ENCODE measurements at regions not wholly inside any gene's neighbourhood (a gene's known extent, or its start where the extent isn't known, plus 50 kb on each side); places are given as distances from the start of the nearest gene placed in this dataset.

DNA sequence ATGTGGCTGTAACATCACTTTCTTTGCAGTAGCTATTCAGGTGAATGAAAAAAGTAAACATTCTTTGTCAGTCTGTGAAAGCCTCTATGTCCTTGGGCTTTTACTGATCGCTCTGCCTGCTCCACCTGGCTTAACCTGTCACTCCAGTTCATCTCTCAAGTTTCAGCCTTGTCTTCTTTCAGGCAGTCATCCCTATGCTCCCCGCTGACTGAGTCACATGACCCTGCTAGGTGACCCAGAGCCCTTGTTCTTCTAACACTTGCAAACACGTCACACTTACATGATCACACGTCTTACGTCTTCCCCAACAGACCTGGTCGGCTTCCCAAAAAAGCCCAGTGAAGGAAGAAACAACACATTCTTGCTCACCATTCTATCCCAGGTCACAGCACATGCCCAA, 499.3 kb upstream of the TENM4 start:
- no peaks in the 10 kb centered on the region for H3K36me3 ChIP-seq (ENCODE audit: control insufficient read depth in 1 of 2, insufficient read depth in 2 of 2, low read length in 2 of 2)
- no peak overlapping the region for H3K23ac ChIP-seq (ENCODE audit: low read length)
- no peaks in the 10 kb centered on the region for H3K9me3 ChIP-seq (ENCODE audit: insufficient read depth, low read depth, low read length)
- no CpG with 5 or more reads among the region's 6 CpGs for WGBS (ENCODE audit: extremely low coverage, insufficient coverage, insufficient read length)
- no peak overlapping the region for H2BK5ac ChIP-seq (ENCODE audit: low read depth, low read length, poor library complexity)
- peak in 1 of 2 donors; percentile 72 for DNase-seq
- no peak overlapping the region for H2AK5ac ChIP-seq (ENCODE audit: low read length)
- no peak overlapping the region for H4K12ac ChIP-seq (ENCODE audit: low read depth, low read length)
- no peak overlapping the region for H3K4me3 ChIP-seq (ENCODE audit: low read depth, low read length)
- H3K14ac ChIP-seq (ENCODE audit: low read length), result no peak overlapping the region
- no peak overlapping the region for H3K4ac ChIP-seq (ENCODE audit: low read depth, low read length)
- no peak overlapping the region for H2BK12ac ChIP-seq (ENCODE audit: low read length)
- no peak overlapping the region for H2AFZ ChIP-seq (ENCODE audit: insufficient read depth, low read length, poor library complexity)
- no peak overlapping the region for H3K4me2 ChIP-seq (ENCODE audit: low read length)
- H3K79me1 ChIP-seq (ENCODE audit: low read length), result no peaks in the 10 kb centered on the region
- H3K9ac ChIP-seq (ENCODE audit: low read length), result no peak overlapping the region
- no peak overlapping the region for H4K8ac ChIP-seq (ENCODE audit: low read depth, low read length)
- no peak overlapping the region for H4K91ac ChIP-seq (ENCODE audit: low read depth, low read length)
- H3K18ac ChIP-seq (ENCODE audit: low read length), result no peak overlapping the region
- H3K79me2 ChIP-seq (ENCODE audit: control insufficient read depth, insufficient read depth, low read length, poor library complexity), result no peaks in the 10 kb centered on the region
- no peak overlapping the region for H2BK120ac ChIP-seq (ENCODE audit: insufficient read depth, low read length, poor library complexity)
- H3K4me1 ChIP-seq (ENCODE audit: control insufficient read depth in 1 of 2, insufficient read depth in 2 of 2, low read length in 2 of 2), result peaks cover 0 to 2% of the 10 kb centered on the region in 2 experiments
- H3K27me3 ChIP-seq (ENCODE audit: insufficient read depth, low read length), result no peaks in the 10 kb centered on the region
- H3K27ac ChIP-seq (ENCODE audit: low read depth, low read length), result no peak overlapping the region

DNA sequence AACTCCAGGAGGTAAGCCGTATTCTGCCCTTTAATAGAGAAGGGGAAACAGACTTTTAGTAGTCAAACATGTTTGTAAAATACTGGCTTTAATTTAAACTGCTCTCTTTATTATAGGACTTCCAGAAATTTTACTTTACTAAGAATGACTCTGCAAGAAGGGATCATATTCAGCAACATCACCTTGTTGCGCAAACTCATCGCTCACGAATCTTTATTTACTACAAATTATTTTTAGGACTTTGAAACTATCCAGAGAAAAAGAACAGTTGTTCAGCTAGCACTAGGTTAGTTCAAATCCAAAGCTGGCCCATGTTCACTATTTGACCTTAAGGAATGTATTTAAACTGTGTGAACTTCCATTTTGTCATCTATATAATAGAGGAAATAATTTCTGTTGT, 498.3 kb upstream of the TENM4 start:
- no peaks in the 10 kb centered on the region for H3K36me3 ChIP-seq (ENCODE audit: control insufficient read depth in 1 of 2, insufficient read depth in 2 of 2, low read length in 2 of 2)
- no CpG with 5 or more reads among the region's 4 CpGs for WGBS (ENCODE audit: extremely low coverage, insufficient coverage, insufficient read length)
- H2BK5ac ChIP-seq (ENCODE audit: low read depth, low read length, poor library complexity), result no peak overlapping the region
- no peak overlapping the region for H2BK12ac ChIP-seq (ENCODE audit: low read length)
- no peaks in the 10 kb centered on the region for H3K79me2 ChIP-seq (ENCODE audit: control insufficient read depth, insufficient read depth, low read length, poor library complexity)
- H2AK5ac ChIP-seq (ENCODE audit: low read length), result no peak overlapping the region
- H3K79me1 ChIP-seq (ENCODE audit: low read length), result no peaks in the 10 kb centered on the region
- H3K4ac ChIP-seq (ENCODE audit: low read depth, low read length), result no peak overlapping the region
- no peak overlapping the region for H3K9ac ChIP-seq (ENCODE audit: low read length)
- H4K8ac ChIP-seq (ENCODE audit: low read depth, low read length), result no peak overlapping the region
- no peak overlapping the region for H2BK120ac ChIP-seq (ENCODE audit: insufficient read depth, low read length, poor library complexity)
- H3K4me3 ChIP-seq (ENCODE audit: low read depth, low read length), result no peak overlapping the region
- H3K9me3 ChIP-seq (ENCODE audit: insufficient read depth, low read depth, low read length), result no peaks in the 10 kb centered on the region
- H3K18ac ChIP-seq (ENCODE audit: low read length), result no peak overlapping the region
- H2AFZ ChIP-seq (ENCODE audit: insufficient read depth, low read length, poor library complexity), result no peak overlapping the region
- no peaks in the 10 kb centered on the region for H3K27me3 ChIP-seq (ENCODE audit: insufficient read depth, low read length)
- no peak overlapping the region for H3K4me2 ChIP-seq (ENCODE audit: low read length)
- no peak overlapping the region for H3K27ac ChIP-seq (ENCODE audit: low read depth, low read length)
- H4K12ac ChIP-seq (ENCODE audit: low read depth, low read length), result no peak overlapping the region
- no peak overlapping the region for H3K14ac ChIP-seq (ENCODE audit: low read length)
- H3K23ac ChIP-seq (ENCODE audit: low read length), result no peak overlapping the region
- peaks cover 0 to 2% of the 10 kb centered on the region in 2 experiments for H3K4me1 ChIP-seq (ENCODE audit: control insufficient read depth in 1 of 2, insufficient read depth in 2 of 2, low read length in 2 of 2)
- no peak for DNase-seq
- H4K91ac ChIP-seq (ENCODE audit: low read depth, low read length), result no peak overlapping the region

DNA sequence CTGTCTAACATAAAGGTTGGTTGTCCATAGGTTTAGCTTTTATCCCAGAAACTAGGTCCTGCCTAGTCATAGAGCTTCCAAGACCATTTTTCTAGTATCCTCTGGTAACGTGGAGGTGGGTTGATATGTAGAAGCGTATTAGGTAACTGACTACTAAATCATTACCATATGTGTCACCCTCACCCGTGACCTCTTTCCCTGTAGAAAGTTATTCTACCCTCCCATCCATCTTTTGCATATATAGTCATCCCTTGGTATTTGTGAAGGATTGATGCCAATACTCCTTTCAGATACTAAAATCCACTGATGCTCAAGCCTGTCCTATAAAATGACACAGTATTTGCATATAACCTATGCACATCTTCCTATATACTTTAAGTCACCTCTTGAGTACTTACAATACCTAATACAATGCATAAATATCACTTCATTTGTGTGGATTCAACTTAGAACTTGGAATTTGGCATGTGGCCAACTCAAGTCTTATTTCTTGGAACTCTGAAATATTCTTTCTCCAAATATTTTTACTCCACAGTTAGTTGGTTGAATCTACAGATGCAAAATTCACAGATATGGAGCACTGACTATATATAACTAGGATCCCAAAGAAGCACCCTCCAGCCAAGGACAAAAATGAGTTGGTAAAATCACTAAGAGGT, 497.0 kb upstream of the TENM4 start:
- no peaks in the 10 kb centered on the region for H3K79me2 ChIP-seq (ENCODE audit: control insufficient read depth, insufficient read depth, low read length, poor library complexity)
- H3K27me3 ChIP-seq (ENCODE audit: insufficient read depth, low read length), result no peaks in the 10 kb centered on the region
- H4K8ac ChIP-seq (ENCODE audit: low read depth, low read length), result no peak overlapping the region
- no peak overlapping the region for H3K9ac ChIP-seq (ENCODE audit: low read length)
- H2AK5ac ChIP-seq (ENCODE audit: low read length), result no peak overlapping the region
- H3K4me2 ChIP-seq (ENCODE audit: low read length), result no peak overlapping the region
- no peaks in the 10 kb centered on the region for H3K36me3 ChIP-seq (ENCODE audit: control insufficient read depth in 1 of 2, insufficient read depth in 2 of 2, low read length in 2 of 2)
- WGBS (ENCODE audit: extremely low coverage, insufficient coverage, insufficient read length), result no CpG with 5 or more reads among the region's 3 CpGs
- H2BK12ac ChIP-seq (ENCODE audit: low read length), result no peak overlapping the region
- H3K27ac ChIP-seq (ENCODE audit: low read depth, low read length), result no peak overlapping the region
- H3K23ac ChIP-seq (ENCODE audit: low read length), result no peak overlapping the region
- no peak overlapping the region for H3K4me3 ChIP-seq (ENCODE audit: low read depth, low read length)
- H3K9me3 ChIP-seq (ENCODE audit: insufficient read depth, low read depth, low read length), result no peaks in the 10 kb centered on the region
- H3K79me1 ChIP-seq (ENCODE audit: low read length), result no peaks in the 10 kb centered on the region
- no peak overlapping the region for H2AFZ ChIP-seq (ENCODE audit: insufficient read depth, low read length, poor library complexity)
- H3K18ac ChIP-seq (ENCODE audit: low read length), result no peak overlapping the region
- H2BK5ac ChIP-seq (ENCODE audit: low read depth, low read length, poor library complexity), result no peak overlapping the region
- H3K14ac ChIP-seq (ENCODE audit: low read length), result no peak overlapping the region
- H3K4me1 ChIP-seq (ENCODE audit: control insufficient read depth in 1 of 2, insufficient read depth in 2 of 2, low read length in 2 of 2), result peaks cover 0 to 2% of the 10 kb centered on the region in 2 experiments
- no peak overlapping the region for H2BK120ac ChIP-seq (ENCODE audit: insufficient read depth, low read length, poor library complexity)
- DNase-seq, result no peak
- no peak overlapping the region for H4K91ac ChIP-seq (ENCODE audit: low read depth, low read length)
- H3K4ac ChIP-seq (ENCODE audit: low read depth, low read length), result no peak overlapping the region
- H4K12ac ChIP-seq (ENCODE audit: low read depth, low read length), result no peak overlapping the region

DNA sequence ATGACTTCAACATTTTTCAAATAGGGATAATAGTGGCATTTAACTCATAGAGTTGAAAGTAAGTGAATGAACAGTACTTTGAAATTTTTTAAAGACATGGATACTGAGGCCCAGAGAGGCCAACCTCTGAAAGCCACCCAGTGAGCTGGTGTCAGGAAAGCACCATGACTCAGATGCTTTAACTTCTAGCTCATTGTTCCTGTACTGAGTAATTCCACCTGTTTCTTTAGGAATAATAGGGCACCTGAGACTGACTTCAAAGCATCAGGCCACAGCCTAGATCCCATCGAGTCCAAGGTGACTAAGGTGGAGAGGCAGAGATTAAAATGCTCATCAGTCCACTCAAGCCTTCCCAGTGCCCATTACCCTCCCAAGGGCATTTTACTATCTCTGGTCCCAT, 491.8 kb upstream of the TENM4 start:
- H3K9ac ChIP-seq (ENCODE audit: low read length), result no peak overlapping the region
- no peaks in the 10 kb centered on the region for H3K4me1 ChIP-seq (ENCODE audit: control insufficient read depth in 1 of 2, insufficient read depth in 2 of 2, low read length in 2 of 2)
- no peaks in the 10 kb centered on the region for H3K36me3 ChIP-seq (ENCODE audit: control insufficient read depth in 1 of 2, insufficient read depth in 2 of 2, low read length in 2 of 2)
- no peaks in the 10 kb centered on the region for H3K27me3 ChIP-seq (ENCODE audit: insufficient read depth, low read length)
- no peak overlapping the region for H4K12ac ChIP-seq (ENCODE audit: low read depth, low read length)
- H4K8ac ChIP-seq (ENCODE audit: low read depth, low read length), result no peak overlapping the region
- H3K27ac ChIP-seq (ENCODE audit: low read depth, low read length), result no peak overlapping the region
- H2AK5ac ChIP-seq (ENCODE audit: low read length), result no peak overlapping the region
- H3K9me3 ChIP-seq (ENCODE audit: insufficient read depth, low read depth, low read length), result no peaks in the 10 kb centered on the region
- H3K23ac ChIP-seq (ENCODE audit: low read length), result no peak overlapping the region
- no peak overlapping the region for H2BK5ac ChIP-seq (ENCODE audit: low read depth, low read length, poor library complexity)
- no peak overlapping the region for H2BK120ac ChIP-seq (ENCODE audit: insufficient read depth, low read length, poor library complexity)
- H3K18ac ChIP-seq (ENCODE audit: low read length), result no peak overlapping the region
- no CpG with 5 or more reads among the region's 1 CpG for WGBS (ENCODE audit: extremely low coverage, insufficient coverage, insufficient read length)
- no peak for DNase-seq
- no peaks in the 10 kb centered on the region for H3K79me2 ChIP-seq (ENCODE audit: control insufficient read depth, insufficient read depth, low read length, poor library complexity)
- H3K79me1 ChIP-seq (ENCODE audit: low read length), result no peaks in the 10 kb centered on the region
- H2AFZ ChIP-seq (ENCODE audit: insufficient read depth, low read length, poor library complexity), result no peak overlapping the region
- no peak overlapping the region for H3K14ac ChIP-seq (ENCODE audit: low read length)
- H3K4me2 ChIP-seq (ENCODE audit: low read length), result no peak overlapping the region
- no peak overlapping the region for H3K4ac ChIP-seq (ENCODE audit: low read depth, low read length)
- H4K91ac ChIP-seq (ENCODE audit: low read depth, low read length), result no peak overlapping the region
- no peak overlapping the region for H2BK12ac ChIP-seq (ENCODE audit: low read length)
- H3K4me3 ChIP-seq (ENCODE audit: low read depth, low read length), result no peak overlapping the region

All from trophoblast cell (in vitro differentiated cells and primary cell).